WTC11 (cell line): ENCODE measurements at regions not wholly inside any gene's neighbourhood (a gene's known extent, or its start where the extent isn't known, plus 50 kb on each side); places are given as distances from the start of the nearest gene placed in this dataset.

ENCODE experiments used
- ATAC-seq: fragments of 200-7000 bp; cut with Tn5 transposase; 2 replicates; pipeline ENCODE4 v1.10.0; 2021; ENCODE audit warnings: mild to moderate bottlenecking, moderate library complexity
- CTCF ChIA-PET: fragments of 300-600 bp; sonication (Branson Sonifier 250); formaldehyde crosslinking; loops from one replicate; lab custom pipeline; 2021; ENCODE audit warnings: antibody characterized with exemption; lab: Charles Lee
- POLR2A ChIA-PET: fragments of 350-600 bp; sonication (Branson Sonifier 250); formaldehyde crosslinking; loops from one replicate; lab custom pipeline; 2021; ENCODE audit warnings: antibody characterized with exemption; lab: Charles Lee
- DNase-seq: peaks from one replicate; pipeline ENCODE4 v3.0.0; 2021; ENCODE audit warnings: low spot score
- H3K27ac Mint-ChIP-seq: 2 replicates; pipeline ENCODE4 v1.8.0; 2021; ENCODE audit warnings: mixed read lengths
- H3K27me3 Mint-ChIP-seq: 2 replicates; pipeline ENCODE4 v1.8.0; 2021; ENCODE audit warnings: low read depth, mild to moderate bottlenecking, moderate library complexity, mixed read lengths
- H3K36me3 Mint-ChIP-seq: 2 replicates; pipeline ENCODE4 v1.8.0; 2021; ENCODE audit warnings: mixed read lengths
- H3K4me1 Mint-ChIP-seq: 2 replicates; pipeline ENCODE4 v1.8.0; 2022; ENCODE audit warnings: mixed read lengths
- H3K4me3 Mint-ChIP-seq: 2 replicates; pipeline ENCODE4 v1.8.0; 2021; ENCODE audit warnings: mild to moderate bottlenecking, moderate library complexity, mixed read lengths
- H3K9me3 Mint-ChIP-seq: 2 replicates; pipeline ENCODE4 v1.8.0; 2021; ENCODE audit warnings: mixed read lengths
- AR ChIP-seq: fragments of 250-450 bp; sonication (Bioruptor Pico); IDR thresholded peaks from 2 replicates; pipeline ENCODE4 v1.9.0; 2021; ENCODE audit warnings: mild to moderate bottlenecking
- ATF1 ChIP-seq: sonication (generic); formaldehyde crosslinking; IDR thresholded peaks from 2 replicates; pipeline ENCODE4 v1.8.1; 2023; ENCODE audit warnings: mild to moderate bottlenecking, moderate library complexity, missing genetic modification reagents
- ATF6 ChIP-seq: sonication (generic); formaldehyde crosslinking; IDR thresholded peaks from 2 replicates; pipeline ENCODE4 v1.8.1; 2023; ENCODE audit warnings: mild to moderate bottlenecking, missing genetic modification reagents
- E2F4 ChIP-seq: sonication (generic); formaldehyde crosslinking; IDR thresholded peaks from 2 replicates; pipeline ENCODE4 v1.8.1; 2022; ENCODE audit warnings: low read depth, mild to moderate bottlenecking, moderate library complexity, missing genetic modification reagents, borderline replicate concordance
- ESRRA ChIP-seq: sonication (generic); formaldehyde crosslinking; IDR thresholded peaks from 2 replicates; pipeline ENCODE4 v1.8.1; 2022; ENCODE audit warnings: mild to moderate bottlenecking, missing genetic modification reagents, borderline replicate concordance
- GRHL2 ChIP-seq: fragments of 250-450 bp; sonication (Bioruptor Pico); IDR thresholded peaks from 2 replicates; pipeline ENCODE4 v1.8.0; 2022; ENCODE audit warnings: mild to moderate bottlenecking, moderate library complexity; ENCODE audit not compliant: insufficient replicate concordance, severe bottlenecking
- HMGA2 ChIP-seq: fragments of 250-450 bp; sonication (Bioruptor Pico); IDR thresholded peaks from 2 replicates; pipeline ENCODE4 v1.4.0; 2021; ENCODE audit warnings: mild to moderate bottlenecking, moderate library complexity
- KAT7 ChIP-seq: sonication (generic); formaldehyde crosslinking; IDR thresholded peaks from 2 replicates; pipeline ENCODE4 v1.8.1; 2023; ENCODE audit warnings: missing genetic modification reagents, mild to moderate bottlenecking, borderline replicate concordance
- MLX ChIP-seq: sonication (generic); formaldehyde crosslinking; IDR thresholded peaks from 2 replicates; pipeline ENCODE4 v1.8.1; 2023; ENCODE audit warnings: mild to moderate bottlenecking, missing genetic modification reagents, moderate library complexity
- NFYB ChIP-seq: sonication (generic); formaldehyde crosslinking; conservative IDR thresholded peaks from 2 replicates; pipeline ENCODE4 v1.8.0; 2022; ENCODE audit warnings: low read depth, missing genetic modification reagents
- OVOL2 ChIP-seq: fragments of 250-450 bp; sonication (Bioruptor Pico); IDR thresholded peaks from 2 replicates; pipeline ENCODE4 v1.9.0; 2021; ENCODE audit warnings: mild to moderate bottlenecking, borderline replicate concordance
- SOX15 ChIP-seq: fragments of 250-450 bp; sonication (Bioruptor Pico); IDR thresholded peaks from 2 replicates; pipeline ENCODE4 v1.9.0; 2021; ENCODE audit warnings: mild to moderate bottlenecking
- USF2 ChIP-seq: sonication (generic); formaldehyde crosslinking; IDR thresholded peaks from 2 replicates; pipeline ENCODE4 v1.8.1; 2023; ENCODE audit warnings: mild to moderate bottlenecking, missing genetic modification reagents, moderate library complexity
- ZMAT4 ChIP-seq: fragments of 250-450 bp; sonication (Bioruptor Pico); IDR thresholded peaks from 2 replicates; pipeline ENCODE4 v1.9.0; 2021; ENCODE audit warnings: mild to moderate bottlenecking
- ZNF121 ChIP-seq: sonication (generic); formaldehyde crosslinking; IDR thresholded peaks from 2 replicates; pipeline ENCODE4 v1.8.0; 2023; ENCODE audit warnings: missing genetic modification reagents
- ZNF281 ChIP-seq: sonication (generic); formaldehyde crosslinking; IDR thresholded peaks from 2 replicates; pipeline ENCODE4 v1.8.0; 2023; ENCODE audit warnings: mild to moderate bottlenecking, missing genetic modification reagents
- ZNF532 ChIP-seq: fragments of 250-450 bp; sonication (Bioruptor Pico); IDR thresholded peaks from 2 replicates; pipeline ENCODE4 v1.9.0; 2021; ENCODE audit warnings: mild to moderate bottlenecking, borderline replicate concordance

- no peak for TF ChIP-seq ZNF532
- no peak for TF ChIP-seq ZMAT4 (CRISPR knock-in tag)
- no peak for TF ChIP-seq E2F4 (CRISPR knock-in tag)
- no peak for TF ChIP-seq OVOL2 (CRISPR knock-in tag)
- no peak for TF ChIP-seq ATF1 (CRISPR knock-in tag)
These were observed 121.7 kb upstream of the ERCC4 start (continued) for GRCh38 chr16:13798211-13798610.

GRCh38 chr16:13803974-13804373 lies 116.0 kb upstream of the ERCC4 start:
- peaks cover 9% of the 10 kb centered on the region for H3K9me3 Mint-ChIP-seq
- 0 out of 2 replicates have a peak, but pooled peaks cover 5% of the 10 kb centered on the region for H3K36me3 Mint-ChIP-seq
- no peak overlapping the region for H3K27ac Mint-ChIP-seq
- peaks cover 3% of the 10 kb centered on the region for H3K27me3 Mint-ChIP-seq
- ChIA-PET POLR2A (no interaction called here), CTCF (no interaction called here)
- H3K4me3 Mint-ChIP-seq = no peak overlapping the region
- peaks cover 7% of the 10 kb centered on the region for H3K4me1 Mint-ChIP-seq
- no peak for DNase-seq
- peak; percentile 99 for TF ChIP-seq HMGA2 (CRISPR knock-in tag)
- no peak for TF ChIP-seq SOX15
- ATAC-seq = no peak

GRCh38 chr16:13805951-13806350 lies 114.0 kb upstream of the ERCC4 start:
- Mint-ChIP-seq H3K36me3 (0 out of 2 replicates have a peak, but pooled peaks cover 5% of the 10 kb centered on the region), H3K4me3 (no peak overlapping the region), H3K4me1 (peaks cover 7% of the 10 kb centered on the region), H3K27me3 (peaks cover 3% of the 10 kb centered on the region), H3K9me3 (peaks cover 7% of the 10 kb centered on the region), H3K27ac (no peak overlapping the region)
- ChIA-PET CTCF (no interaction called here), POLR2A (no interaction called here)
- ATAC-seq (no peak), DNase-seq (no peak)
- TF ChIP-seq MLX (CRISPR knock-in tag) = no peak
- TF ChIP-seq NFYB (CRISPR knock-in tag) = no peak
- TF ChIP-seq ZNF281 (CRISPR knock-in tag) = no peak
- no peak for TF ChIP-seq ZNF121 (CRISPR knock-in tag)
- no peak for TF ChIP-seq GRHL2 (CRISPR knock-in tag)
- no peak for TF ChIP-seq ATF6
- TF ChIP-seq KAT7 (CRISPR knock-in tag) = no peak
- TF ChIP-seq ESRRA (CRISPR knock-in tag) = no peak
- TF ChIP-seq AR (CRISPR knock-in tag) = no peak
- no peak for TF ChIP-seq USF2
